CD4-positive, alpha-beta T cell treated with Interleukin-6 for 4 hours (primary cell): ENCODE measurements at regions not wholly inside any gene's neighbourhood (a gene's known extent, or its start where the extent isn't known, plus 50 kb on each side); places are given as distances from the start of the nearest gene placed in this dataset.

Source experiments
- DNase-seq: peaks from one replicate; pipeline ENCODE4 v3.0.0-alpha.2; 2020; ENCODE audit warnings: mixed read lengths

DNA sequence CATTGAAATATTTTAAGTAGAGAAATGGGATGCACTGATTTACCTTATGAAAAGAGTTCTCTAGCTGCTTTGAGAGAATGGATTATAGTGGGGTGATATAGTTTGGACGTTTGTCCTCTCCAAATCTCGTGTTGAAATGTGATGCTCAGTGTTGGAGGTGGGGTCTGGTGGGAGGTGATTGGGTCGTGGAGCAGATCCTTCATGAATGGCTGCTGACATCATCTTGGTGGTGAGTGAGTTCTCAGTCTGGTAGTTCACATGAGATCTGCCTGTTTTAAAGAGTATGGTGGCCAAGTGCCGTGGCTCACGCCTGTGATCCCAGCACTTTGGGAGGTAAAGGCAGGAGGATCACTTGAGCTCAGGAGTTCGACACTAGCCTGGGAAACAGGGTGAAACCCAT is 58.7 kb upstream of the SH3RF3 start:
- DNase-seq: no peak

DNA sequence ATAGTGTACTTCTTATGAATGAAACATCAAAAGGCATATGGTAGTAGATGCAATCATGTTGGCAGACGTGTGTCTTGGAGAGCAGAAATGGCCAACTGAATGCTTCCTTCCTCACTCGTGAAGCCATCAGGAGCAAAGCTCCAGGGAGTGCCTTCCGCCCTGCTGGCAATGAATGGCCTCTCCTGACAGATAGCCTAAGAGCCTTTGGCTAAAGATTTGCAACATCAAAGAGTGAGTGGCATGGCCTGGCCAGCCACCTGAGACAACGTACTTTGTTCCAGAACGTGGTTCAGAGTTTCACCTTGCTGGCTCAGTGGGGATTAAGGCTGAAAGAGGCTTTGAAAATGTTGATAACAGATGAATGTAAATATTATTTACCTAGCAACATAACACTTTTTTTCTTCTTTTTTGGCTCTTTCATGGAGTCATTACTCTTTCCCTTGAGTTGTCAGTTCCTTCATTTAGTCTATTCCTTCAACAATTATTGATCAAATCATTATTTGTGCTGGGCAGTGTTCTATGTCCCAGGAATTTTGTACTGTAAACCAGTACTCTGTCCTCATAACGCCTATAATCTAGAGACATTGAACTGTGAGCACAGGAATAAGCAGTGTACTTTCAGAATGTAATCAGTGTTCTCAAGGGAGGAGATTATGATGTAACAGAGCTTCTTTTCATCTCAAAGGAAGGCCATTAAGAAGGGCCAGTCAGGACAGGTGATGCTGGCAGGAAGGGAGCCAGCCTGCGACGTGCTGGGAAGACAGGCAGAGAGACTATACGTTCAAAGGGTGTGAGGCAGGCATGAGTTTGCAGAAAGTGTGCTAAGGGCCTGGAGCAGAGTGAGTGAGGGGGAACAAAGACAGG is 59.4 kb upstream of the SH3RF3 start:
- DNase-seq: no peak

DNA sequence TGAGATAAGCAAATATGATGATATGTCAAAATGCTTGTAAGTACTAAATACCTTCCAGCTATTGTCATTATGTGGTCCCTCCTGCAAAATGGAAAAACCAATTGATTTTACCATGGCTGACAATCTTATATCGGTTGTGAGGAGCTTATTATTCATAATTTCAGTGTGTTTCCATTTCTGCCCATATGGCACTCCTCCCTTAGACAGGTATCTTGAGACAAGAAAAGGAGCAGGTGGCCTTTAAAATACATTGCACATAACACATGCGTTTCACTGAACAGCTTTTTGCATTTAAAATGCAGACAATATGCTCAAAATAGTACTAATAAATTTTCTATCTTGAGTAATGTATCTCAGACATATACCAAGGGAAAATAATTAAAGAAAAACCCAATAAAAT is 60.2 kb upstream of the SH3RF3 start:
- DNase-seq: no peak

DNA sequence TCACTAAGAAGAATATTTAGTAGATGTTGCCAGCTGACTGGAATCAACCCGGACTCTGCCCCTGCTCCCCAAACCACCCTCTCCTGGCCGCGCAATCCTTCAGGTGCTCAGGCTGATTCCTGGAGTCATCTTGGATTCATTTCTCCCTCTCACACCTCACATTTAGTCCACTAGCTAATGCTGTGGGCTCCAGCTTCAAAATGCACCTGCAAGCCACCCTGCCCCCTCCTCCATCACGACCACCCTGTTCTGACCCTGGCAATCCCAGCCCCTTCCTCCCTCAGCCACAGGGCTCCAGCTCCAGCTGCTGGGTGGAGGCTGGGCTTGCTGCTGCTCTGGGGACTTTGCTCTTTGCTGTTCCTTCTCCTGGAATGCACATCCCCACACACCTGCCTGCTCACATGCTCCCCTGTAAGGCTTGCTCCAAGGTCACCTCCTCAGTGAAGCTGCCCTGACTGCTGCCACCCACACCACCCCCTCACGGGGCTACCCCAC is 61.3 kb upstream of the SH3RF3 start:
- no peak for DNase-seq

DNA sequence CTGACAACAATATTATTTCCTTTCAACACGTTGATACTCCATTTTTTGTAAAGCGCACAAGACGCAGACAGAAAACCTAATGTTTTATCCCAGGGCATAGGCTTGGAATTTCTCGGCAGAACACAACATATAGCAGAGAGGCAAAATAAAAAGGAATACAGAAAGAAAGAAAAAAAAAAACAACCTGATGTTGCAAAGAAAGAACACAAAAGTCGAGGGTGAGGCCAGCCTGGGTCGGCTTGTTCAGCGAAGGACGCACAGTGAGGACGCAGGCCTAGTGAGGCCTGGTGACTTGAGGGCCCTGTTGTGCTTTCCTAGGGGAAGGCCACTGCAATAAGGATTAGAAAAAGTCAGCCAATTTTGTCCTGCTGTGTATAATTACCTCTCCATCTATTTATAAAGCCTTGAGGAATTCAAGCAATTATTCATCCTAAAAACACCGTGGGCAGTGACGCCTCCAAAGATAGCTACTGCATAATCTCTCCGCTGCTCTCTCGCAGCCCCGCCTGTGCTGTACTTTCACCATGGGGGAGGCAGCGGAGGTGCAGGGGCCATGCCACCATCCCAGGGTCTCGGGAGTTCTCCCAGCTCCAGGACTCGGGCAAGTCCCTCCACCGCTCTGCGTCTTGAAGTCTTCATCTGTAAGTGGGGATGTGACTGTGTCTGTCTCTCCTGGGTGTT is 61.9 kb upstream of the SH3RF3 start:
- no peak for DNase-seq

DNA sequence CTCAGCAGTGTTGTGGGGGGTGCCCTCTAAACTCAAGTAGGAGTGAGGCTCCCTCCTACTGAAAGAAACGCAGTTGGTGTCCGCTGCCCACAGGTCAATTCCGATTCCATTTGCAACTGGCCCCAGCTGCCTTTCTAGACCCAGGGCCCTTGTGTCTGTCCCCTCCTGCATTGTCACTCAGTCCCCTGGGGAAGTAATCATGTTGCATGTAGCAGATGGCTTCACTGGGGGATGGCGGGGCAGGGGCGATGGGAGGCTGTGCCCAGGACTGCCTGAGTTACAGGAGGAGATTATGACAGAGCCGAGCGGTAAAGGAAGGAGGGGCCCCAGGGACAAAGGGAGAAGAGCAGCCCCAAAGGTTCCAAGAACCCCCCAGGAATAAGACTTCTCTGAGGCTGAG is 62.5 kb upstream of the SH3RF3 start:
- no peak for DNase-seq

DNA sequence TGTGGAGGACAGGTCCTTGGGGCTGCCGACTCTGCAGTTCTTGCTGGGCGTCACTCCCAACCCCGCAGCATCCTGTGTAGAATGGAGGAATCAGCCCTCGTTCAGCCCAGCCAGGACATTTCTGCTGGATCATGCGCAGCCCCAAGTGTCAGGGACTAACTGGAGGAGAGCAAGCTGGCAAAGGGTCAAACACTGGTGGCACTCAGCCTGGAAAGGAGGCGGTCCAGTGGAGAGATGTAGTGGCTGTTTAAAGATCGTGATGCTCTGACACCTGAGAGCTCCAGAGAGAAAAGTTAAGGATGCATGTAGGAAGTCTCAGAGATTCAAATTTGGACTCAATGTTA is 63.6 kb upstream of the SH3RF3 start:
- no peak for DNase-seq

DNA sequence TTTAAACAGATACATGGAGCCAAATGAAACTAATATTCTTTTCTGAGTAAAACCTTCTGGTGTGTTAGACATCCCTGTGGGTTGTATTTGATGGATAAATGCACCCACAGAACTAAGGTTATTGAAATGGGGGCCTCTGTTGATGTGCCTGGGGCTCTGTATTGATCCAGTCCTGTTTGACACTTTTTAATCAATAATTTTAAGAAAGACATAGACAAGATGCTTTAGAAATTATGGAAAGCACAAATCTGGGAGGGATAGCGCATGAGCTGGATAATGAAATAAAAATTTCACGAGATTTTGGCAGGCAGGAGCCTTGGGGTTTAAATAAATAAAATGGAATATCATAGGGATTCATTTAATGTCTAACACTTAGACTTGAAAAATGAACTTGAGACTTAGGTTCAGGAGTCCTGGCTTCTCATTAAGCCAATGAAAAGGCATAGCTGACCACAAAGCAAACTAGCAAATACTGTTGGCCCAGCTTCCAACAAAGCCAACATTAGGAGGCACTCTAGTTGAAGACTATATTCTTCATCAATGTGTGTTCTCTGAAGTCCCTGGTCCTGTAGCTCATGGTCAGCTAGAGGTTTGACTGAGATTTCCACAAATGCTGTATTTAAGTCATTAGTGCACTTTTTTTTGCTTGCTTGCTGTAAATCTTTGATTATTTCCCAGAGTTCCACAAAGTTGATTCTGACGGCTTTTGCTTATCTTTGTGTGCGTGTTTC is 64.2 kb upstream of the SH3RF3 start:
- DNase-seq: no peak

DNA sequence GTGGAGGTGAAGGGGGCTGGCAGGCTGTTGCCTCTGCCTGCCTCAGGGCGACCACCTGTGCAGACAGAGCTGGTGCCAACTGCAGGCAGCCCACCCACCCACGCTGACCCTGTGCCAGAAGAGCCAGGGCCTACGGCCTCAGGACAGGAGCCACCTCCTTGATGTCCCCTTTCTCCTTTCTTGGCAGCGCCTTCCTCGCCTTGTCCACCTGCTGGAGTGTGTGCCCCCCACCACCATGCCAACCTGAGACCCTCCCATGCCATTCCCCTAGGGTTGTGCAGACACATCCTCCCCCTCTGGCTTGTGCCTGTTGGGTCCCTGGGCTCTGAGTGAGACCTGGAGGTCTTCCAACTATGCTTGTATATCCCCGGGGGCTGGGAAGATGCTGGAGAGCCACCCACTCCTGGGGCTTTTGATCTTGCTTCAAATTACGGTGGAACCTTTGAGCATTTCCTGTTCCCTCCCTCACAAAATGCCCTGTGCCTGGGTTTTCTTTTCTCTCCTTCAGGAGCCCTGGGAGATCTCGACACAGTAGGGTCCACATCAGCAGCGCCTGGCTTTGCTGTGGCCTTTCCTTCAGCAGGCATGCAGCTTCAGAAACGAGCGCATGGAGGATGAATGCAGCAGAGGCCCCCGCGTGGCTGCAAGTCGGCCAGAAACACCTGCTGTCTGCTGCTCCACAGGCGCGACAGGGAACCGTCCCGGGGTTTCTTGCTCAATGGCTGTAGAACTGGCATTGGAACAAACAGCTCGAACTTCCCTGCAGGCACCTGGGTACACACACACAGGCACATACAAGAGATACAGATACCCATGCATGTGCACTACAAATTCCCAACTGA is 65.9 kb upstream of the SH3RF3 start:
- peak; percentile 56 for DNase-seq

DNA sequence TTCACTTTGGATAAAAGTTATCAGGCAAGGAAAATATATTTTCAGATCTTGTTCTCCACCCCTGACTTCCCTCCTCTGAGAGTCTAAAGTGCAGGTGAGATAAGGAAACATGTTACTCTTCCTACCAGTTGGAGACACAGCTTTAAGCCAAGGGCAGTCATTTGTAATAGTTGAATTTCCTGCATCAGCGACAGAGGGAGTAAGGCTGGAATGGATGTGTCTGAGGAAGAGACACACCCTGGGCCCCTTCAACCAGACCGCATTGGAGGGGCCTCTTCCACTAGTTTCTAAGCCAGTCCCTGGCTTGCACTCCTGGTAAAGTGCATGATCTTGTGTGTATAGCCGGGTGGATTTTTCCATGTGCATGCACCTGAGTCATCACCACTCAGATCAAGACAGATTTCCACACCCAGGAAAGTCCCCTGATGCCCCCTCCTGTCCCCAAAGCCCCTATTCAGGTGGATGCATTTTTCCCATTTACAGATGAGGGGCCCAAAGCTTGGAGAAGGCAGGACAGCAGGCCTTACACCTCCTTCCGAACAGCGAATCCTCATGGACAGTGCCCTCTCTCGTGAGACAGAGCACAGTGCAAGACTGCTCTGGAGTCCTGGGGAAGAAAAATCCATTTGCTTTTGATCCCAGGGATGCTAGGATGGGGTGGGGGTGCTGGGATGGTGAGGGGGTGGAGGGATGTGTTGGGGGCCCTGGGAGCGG is 66.7 kb upstream of the SH3RF3 start:
- no peak for DNase-seq

DNA sequence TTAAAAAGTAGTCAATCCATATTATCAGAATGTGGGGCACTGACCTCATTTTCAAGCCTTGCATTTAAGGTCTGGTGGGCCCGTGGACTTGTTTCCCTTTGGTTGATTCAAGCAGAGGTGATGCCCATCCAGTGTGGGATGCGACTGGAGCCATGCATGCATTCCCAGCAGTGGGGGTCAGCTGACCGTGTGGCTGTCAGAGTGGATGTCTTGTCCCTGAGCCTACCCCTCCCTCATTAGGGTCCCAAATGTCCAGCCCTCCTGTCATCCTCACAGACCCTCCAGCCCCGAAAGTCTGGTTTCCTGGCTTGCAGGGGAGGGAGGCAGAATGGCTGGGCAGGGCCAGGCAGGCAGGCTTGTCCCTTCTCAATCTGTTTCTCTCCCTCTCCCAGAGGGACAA is 67.3 kb upstream of the SH3RF3 start:
- DNase-seq: no peak

DNA sequence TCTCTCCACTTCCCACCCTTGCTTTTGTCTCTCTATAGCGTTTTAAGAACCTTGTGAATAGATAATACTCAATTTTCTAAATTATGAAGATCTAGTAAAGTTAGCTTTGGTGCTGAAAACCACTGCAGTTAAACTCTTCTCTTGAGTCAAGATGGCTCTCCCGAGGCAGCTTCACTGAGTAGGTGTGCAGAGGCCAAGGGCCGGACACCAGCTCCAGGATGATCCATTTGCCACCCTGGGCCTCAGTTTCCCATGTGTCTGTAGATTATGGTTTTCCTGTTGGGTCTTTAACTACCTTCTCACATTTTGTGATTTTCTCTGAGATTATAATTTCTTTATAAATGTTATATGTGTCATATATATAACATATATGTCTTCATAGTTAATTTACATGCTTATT is 68.5 kb upstream of the SH3RF3 start:
- DNase-seq: no peak

DNA sequence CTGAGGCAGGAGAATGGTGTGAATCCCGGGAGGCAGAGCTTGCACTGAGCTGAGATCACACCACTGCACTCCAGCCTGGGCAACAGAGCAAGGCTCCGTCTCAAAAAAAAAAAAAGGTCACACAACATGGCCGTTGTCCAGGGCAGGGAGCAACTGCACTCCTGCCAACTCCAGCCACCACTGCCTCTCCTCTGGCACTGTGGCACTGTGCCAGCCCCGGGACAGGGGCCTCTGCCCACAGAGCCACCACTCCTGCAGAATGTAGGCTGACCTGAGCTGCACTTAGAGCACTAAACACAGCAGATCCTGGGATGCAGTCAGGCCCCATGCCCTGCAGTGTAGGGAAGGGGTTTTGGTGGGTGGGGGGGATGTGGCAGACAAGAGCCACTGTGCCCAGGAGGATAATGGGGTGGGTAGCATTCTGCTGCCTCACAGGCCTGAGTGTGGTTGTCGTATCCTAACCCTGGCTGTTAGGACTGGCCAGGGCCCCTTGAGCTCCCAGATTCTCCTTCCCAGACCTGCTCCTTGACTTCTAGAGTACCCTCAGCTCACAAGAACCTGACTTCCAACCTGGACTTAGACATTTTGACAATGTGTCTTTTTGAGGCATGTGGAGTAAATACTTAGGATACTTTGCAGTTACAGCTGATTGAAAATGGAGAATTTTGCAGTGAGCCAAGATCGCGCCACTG is 69.4 kb upstream of the SH3RF3 start:
- DNase-seq: no peak

DNA sequence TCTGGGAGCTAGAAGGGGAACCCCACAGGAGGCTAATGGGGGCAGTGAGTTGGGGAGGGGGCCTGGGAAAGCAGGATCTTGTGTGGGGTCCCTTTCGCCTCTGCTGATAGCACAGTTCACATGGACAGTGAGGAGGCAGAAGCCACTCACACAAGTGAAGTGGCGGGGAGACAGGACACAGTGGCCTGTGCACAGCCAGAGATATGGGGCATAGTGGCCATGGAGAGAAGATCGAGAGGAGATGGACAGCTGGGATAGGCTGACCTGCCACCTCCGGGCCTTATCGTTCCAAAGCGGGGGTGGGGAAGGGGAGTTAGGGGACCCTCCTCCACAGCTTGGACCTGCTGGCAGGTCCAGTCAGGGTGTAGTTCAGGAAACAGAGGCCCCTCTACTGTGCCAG is 69.8 kb upstream of the EDAR start:
- no peak for DNase-seq

DNA sequence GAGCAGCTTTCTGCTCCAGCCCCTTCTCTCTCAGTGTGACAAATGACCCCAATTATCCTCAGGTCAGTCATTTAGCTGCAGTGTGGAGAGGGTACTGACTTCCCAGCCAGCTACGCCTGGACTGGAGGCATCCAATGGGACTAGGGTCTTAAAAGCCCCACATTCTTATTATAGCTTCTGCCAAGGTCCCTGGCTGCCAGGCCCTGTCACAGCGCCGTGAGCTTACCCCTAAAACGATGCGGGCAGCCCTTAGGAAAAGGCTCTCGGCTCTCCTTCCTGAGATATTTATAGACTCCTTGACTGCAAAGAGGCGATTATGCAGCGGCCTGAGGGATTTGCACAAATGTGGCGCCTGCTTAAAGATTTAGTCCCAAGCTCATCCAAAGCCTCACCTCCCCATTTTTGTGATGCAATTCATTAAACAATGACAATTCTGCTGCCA is 69.2 kb upstream of the EDAR start:
- DNase-seq: no peak

DNA sequence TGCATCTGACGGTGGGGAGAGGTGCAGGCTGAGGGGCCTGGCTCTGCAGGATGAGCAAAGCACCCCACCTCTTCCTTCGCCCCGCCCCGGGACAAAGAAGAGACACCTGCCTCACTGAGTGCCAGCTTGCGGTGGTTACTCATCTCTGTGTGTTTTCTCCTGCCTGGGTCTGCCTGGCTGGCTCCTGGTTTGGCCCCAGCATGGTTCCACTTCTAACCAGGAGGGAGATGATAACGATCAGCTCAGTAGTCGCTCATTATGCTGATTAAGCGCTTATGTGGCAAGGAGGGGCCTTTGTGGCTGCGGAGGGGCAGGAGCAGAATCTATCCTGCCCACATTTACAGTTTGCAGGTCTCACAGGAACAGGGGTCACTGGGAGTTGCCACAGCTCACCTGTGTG is 68.7 kb upstream of the EDAR start:
- peak; percentile 45 for DNase-seq

DNA sequence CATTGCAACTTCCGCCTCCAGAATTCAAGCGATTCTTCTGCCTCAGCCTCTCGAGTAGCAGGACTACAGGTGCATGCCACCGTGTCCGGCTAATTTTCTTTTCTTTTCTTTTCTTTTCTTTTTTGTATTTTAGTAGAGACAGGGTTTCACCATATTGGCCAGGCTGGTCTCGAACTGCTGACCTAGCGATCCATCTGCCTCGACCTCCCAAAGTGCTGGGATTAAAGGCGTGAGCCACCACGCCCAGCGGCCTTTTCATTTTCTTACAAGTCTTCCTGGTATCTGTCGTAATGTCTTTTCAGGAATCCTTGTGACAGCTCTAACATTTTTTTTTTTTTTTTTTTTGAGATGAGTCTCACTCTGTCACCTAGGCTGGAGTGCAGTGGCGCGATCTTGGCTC is 66.4 kb upstream of the EDAR start:
- no peak for DNase-seq

DNA sequence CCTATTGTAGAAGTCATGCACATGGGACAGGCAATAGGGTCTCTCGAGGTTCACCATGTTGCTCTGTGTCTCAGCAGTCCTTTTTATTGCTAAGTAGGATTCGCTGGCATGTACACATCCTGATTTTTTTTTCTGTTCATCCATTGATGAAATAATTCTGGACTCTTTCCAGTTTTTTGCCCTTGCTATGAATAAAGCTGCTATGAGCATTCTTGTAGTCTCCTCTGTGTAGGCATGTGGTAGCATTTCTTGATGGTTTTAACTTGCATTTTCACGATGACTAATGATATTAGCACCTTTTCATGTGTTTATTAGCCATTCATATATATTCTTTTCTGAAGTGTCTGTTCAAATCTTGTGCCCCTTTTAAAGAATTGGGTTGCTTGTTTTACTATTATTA is 65.8 kb upstream of the EDAR start:
- DNase-seq: no peak

DNA sequence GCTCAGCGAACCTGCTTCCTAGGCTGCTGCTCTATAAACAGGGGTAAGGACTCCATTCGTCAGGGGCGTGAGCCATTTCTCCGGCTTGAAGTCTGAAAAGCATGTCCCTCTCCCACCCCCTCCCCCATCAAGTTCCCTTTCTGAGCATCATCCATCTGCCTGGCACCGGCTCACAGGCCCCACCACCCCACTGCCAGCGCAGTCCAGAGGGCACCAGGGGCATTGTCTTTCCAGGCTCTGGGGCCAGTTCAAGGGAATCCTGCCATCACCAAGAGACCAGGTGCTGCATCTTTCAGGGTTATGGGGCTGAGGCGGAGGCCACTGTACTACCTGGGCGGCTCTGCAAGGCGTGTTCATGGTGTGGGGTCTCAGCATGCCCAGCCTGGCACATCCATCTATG is 64.7 kb upstream of the EDAR start:
- DNase-seq: no peak

DNA sequence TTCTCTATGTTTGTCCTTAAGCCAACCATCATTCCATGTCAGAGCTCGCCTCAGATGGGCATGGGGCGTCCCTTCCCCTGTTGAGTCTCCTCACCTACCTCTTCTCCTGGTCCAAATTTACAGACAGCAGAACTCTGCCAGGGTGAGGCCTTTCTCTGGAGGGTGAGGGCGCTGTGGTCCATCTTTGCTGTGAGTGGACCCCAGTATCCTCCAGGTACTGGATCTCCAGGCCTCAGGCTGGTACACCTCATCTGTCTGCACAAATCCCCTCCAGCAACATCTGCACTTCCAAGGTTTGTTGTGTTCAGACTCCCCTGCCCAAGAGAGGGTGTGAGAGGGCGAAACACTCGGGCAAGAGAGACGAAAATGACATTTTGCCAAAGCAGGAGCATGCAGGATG is 63.9 kb upstream of the EDAR start:
- DNase-seq: no peak

DNA sequence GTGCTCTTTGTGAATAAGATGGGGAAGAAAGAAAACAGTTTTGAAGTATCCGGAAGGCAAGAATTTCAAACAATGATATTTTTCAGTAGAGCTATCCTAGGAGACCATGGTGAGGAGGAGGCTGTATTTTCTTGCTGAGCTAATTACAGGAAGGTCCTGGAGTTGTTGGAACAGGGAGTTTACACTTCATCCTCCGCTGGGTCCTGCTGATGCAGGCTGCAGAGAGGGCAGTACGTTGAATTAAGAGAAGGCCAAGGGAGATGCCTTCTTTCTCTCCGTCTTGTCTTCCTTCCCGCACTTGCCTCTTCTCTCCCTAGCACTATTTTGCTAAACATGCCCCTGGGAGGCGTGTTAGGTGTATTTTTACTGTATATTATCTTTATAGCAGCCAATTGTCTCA is 60.0 kb upstream of the EDAR start:
- DNase-seq: no peak

DNA sequence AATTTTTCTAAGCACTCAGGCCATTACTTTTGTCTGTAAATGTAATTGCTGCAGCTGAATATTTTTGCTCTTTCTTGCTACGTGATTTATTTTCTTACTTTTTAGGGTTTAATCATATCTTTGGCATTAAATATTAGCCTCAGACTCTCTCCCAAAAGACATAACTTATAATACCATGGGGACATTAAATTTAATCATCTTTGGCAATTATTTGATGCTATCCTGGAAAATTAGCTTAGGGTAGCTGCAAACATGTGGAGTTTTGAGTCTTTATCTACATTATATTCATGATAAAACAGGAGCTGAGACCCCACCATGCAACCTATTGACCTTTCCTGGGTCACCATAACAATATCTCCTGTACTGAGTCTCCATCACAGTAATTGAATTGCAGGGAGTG is 59.1 kb upstream of the EDAR start:
- no peak for DNase-seq
